HEK293 (cell line): ENCODE measurements at regions not wholly inside any gene's neighbourhood (a gene's known extent, or its start where the extent isn't known, plus 50 kb on each side); places are given as distances from the start of the nearest gene placed in this dataset.

Experiments
- CTCF ChIA-PET: fragments of 350-600 bp; formaldehyde crosslinking; extraction: SDS; loops from one replicate; lab custom pipeline; 2021; ENCODE audit warnings: antibody characterized with exemption; lab: Yijun Ruan, JAX
- POLR2A ChIA-PET: fragments of 300-600 bp; formaldehyde crosslinking; extraction: SDS; loops from one replicate; lab custom pipeline; 2020; ENCODE audit warnings: antibody characterized with exemption, inconsistent platforms; lab: Yijun Ruan, JAX
- H3K27ac ChIP-seq: fragments of 200-500 bp; sonication (Bioruptor generic); 2 replicates; pipeline ENCODE4 v1.5.1; 2014; ENCODE audit warnings: low read depth, low read length, control low read depth, inconsistent platforms; ENCODE audit errors: extremely low read depth
- H3K36me3 ChIP-seq, 2 experiments: fragments of 200-500 bp in 1 of 2; sonication (Bioruptor generic) in 1 of 2; 1 replicate in 1 of 2; 2 replicates in 1 of 2; pipeline ENCODE4 v1.5.1; 2014 to 2017; ENCODE audit warnings: inconsistent platforms in 2 of 2, low read length in 2 of 2; ENCODE audit not compliant: control insufficient read depth in 2 of 2, insufficient read depth in 1 of 2
- H3K4me1 ChIP-seq: fragments of 200-500 bp; sonication (Bioruptor generic); 2 replicates; pipeline ENCODE4 v1.5.1; 2014; ENCODE audit warnings: mild to moderate bottlenecking, low read length, inconsistent platforms; ENCODE audit not compliant: control insufficient read depth, insufficient read depth
- H3K4me3 ChIP-seq: 2 replicates; pipeline ENCODE4 v1.5.1; 2011; ENCODE audit warnings: low read depth, mild to moderate bottlenecking, control low read depth, low read length, moderate library complexity
- H3K9me3 ChIP-seq: fragments of 200-500 bp; sonication (Bioruptor generic); 2 replicates; pipeline ENCODE4 v1.5.1; 2014; ENCODE audit warnings: low read depth, low read length, inconsistent platforms; ENCODE audit not compliant: control insufficient read depth, insufficient read depth
- GLI2 ChIP-seq: fragments of 450-650 bp; formaldehyde crosslinking; IDR thresholded peaks from 2 replicates; pipeline ENCODE4; 2017; ENCODE audit warnings: missing biosample characterization, missing genetic modification characterization, low read depth, borderline replicate concordance
- GLI4 ChIP-seq: fragments of 450-650 bp; formaldehyde crosslinking; IDR thresholded peaks from 2 replicates; pipeline ENCODE4 v1.5.1; 2016; ENCODE audit warnings: missing biosample characterization, missing genetic modification characterization
- KLF1 ChIP-seq: fragments of 450-650 bp; formaldehyde crosslinking; IDR thresholded peaks from 2 replicates; pipeline ENCODE4 v1.5.1; 2016; ENCODE audit warnings: missing biosample characterization, missing genetic modification characterization
- RBAK ChIP-seq: fragments of 450-650 bp; formaldehyde crosslinking; IDR thresholded peaks from 2 replicates; pipeline ENCODE4 v1.5.1; 2016; ENCODE audit warnings: missing biosample characterization, missing genetic modification characterization
- ZBTB17 ChIP-seq: fragments of 450-650 bp; formaldehyde crosslinking; IDR thresholded peaks from 2 replicates; pipeline ENCODE4 v1.5.1; 2016; ENCODE audit warnings: missing biosample characterization, missing genetic modification characterization
- ZNF221 ChIP-seq: fragments of 450-650 bp; formaldehyde crosslinking; IDR thresholded peaks from 2 replicates; pipeline ENCODE4 v1.5.1; 2017; ENCODE audit warnings: missing biosample characterization, missing genetic modification characterization, borderline replicate concordance
- ZNF239 ChIP-seq: fragments of 450-650 bp; formaldehyde crosslinking; IDR thresholded peaks from 2 replicates; pipeline ENCODE4 v1.5.1; 2016; ENCODE audit warnings: missing biosample characterization, missing genetic modification characterization
- ZNF366 ChIP-seq: fragments of 450-650 bp; formaldehyde crosslinking; conservative IDR thresholded peaks from 2 replicates; pipeline ENCODE4 v1.5.1; 2016; ENCODE audit warnings: missing biosample characterization, missing genetic modification characterization
- ZNF423 ChIP-seq: fragments of 450-650 bp; formaldehyde crosslinking; IDR thresholded peaks from 2 replicates; pipeline ENCODE4 v1.5.1; 2016; ENCODE audit warnings: missing biosample characterization, missing genetic modification characterization
- ZNF449 ChIP-seq: fragments of 450-650 bp; formaldehyde crosslinking; IDR thresholded peaks from 2 replicates; pipeline ENCODE4 v1.5.1; 2017; ENCODE audit warnings: missing biosample characterization, mild to moderate bottlenecking, missing genetic modification characterization, moderate library complexity
- ZNF596 ChIP-seq: fragments of 450-650 bp; IDR thresholded peaks from 2 replicates; pipeline ENCODE4 v1.5.0; 2018; ENCODE audit warnings: missing biosample characterization, mild to moderate bottlenecking, missing genetic modification characterization, moderate library complexity
- ZNF654 ChIP-seq: fragments of 450-650 bp; formaldehyde crosslinking; IDR thresholded peaks from 2 replicates; pipeline ENCODE4 v1.5.1; 2016; ENCODE audit warnings: low read depth, missing biosample characterization, missing genetic modification characterization
- ZSCAN30 ChIP-seq: fragments of 450-650 bp; IDR thresholded peaks from 2 replicates; pipeline ENCODE4 v1.5.1; 2018; ENCODE audit warnings: missing biosample characterization, mild to moderate bottlenecking, missing genetic modification characterization, moderate library complexity
- ZSCAN5A ChIP-seq: fragments of 450-650 bp; formaldehyde crosslinking; IDR thresholded peaks from 2 replicates; pipeline ENCODE4 v1.5.1; 2016; ENCODE audit warnings: missing biosample characterization, missing genetic modification characterization
- TF ChIP-seq, protein P1 (sequence below): fragments of 450-650 bp; formaldehyde crosslinking; IDR thresholded peaks from 2 replicates; pipeline ENCODE4 v1.5.0; 2017; ENCODE audit warnings: missing biosample characterization, missing genetic modification characterization, borderline replicate concordance
- TF ChIP-seq, protein P2 (sequence below): fragments of 450-650 bp; formaldehyde crosslinking; IDR thresholded peaks from 2 replicates; pipeline ENCODE4 v1.5.1; 2016; ENCODE audit warnings: missing biosample characterization, missing genetic modification characterization
- TF ChIP-seq, protein P3 (sequence below): fragments of 450-650 bp; formaldehyde crosslinking; IDR thresholded peaks from 2 replicates; pipeline ENCODE4 v1.5.1; 2016; ENCODE audit warnings: missing biosample characterization, missing genetic modification characterization
- TF ChIP-seq, protein P4 (sequence below): fragments of 450-650 bp; formaldehyde crosslinking; IDR thresholded peaks from 2 replicates; pipeline ENCODE4 v1.5.1; 2017; ENCODE audit warnings: missing biosample characterization, missing genetic modification characterization

- TF ChIP-seq ZNF449 = no peak
- no peak for TF ChIP-seq ZNF366 (tag by site-specific recombination)
- TF ChIP-seq ZSCAN5A (tag by site-specific recombination) = no peak
- TF ChIP-seq, protein P1, sequence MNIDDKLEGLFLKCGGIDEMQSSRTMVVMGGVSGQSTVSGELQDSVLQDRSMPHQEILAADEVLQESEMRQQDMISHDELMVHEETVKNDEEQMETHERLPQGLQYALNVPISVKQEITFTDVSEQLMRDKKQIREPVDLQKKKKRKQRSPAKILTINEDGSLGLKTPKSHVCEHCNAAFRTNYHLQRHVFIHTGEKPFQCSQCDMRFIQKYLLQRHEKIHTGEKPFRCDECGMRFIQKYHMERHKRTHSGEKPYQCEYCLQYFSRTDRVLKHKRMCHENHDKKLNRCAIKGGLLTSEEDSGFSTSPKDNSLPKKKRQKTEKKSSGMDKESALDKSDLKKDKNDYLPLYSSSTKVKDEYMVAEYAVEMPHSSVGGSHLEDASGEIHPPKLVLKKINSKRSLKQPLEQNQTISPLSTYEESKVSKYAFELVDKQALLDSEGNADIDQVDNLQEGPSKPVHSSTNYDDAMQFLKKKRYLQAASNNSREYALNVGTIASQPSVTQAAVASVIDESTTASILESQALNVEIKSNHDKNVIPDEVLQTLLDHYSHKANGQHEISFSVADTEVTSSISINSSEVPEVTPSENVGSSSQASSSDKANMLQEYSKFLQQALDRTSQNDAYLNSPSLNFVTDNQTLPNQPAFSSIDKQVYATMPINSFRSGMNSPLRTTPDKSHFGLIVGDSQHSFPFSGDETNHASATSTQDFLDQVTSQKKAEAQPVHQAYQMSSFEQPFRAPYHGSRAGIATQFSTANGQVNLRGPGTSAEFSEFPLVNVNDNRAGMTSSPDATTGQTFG = no peak
- no peak for TF ChIP-seq GLI2 (tag by site-specific recombination)
These were observed 65.9 kb upstream of the SYPL1 start (continued) for GRCh38 chr7:106177738-106178592.

- Histone ChIP-seq H3K4me1 (no peaks in the 10 kb centered on the region), H3K27ac (no peak overlapping the region), H3K9me3 (no peaks in the 10 kb centered on the region), H3K4me3 (no peak overlapping the region)
- ChIA-PET POLR2A (interaction anchor here (1.1 to 1.6 kb wide), 3 partner anchors 108 to 559 kb away, joined by 3 to 5 read pairs (median 4); partner anchors contain the start of gene NAMPT), CTCF (interaction anchor here (0.6 to 10.4 kb wide), 42 partner anchors 10 to 973 kb away, joined by 3 to 164 read pairs (median 4); partner anchors contain the start of gene NAMPT)
- TF ChIP-seq ZNF239 (no peak), ZNF221 (no peak), ZNF423 (no peak)
- TF ChIP-seq, all 188 proteins: peak for 0
- H3K36me3 ChIP-seq = no peaks in the 10 kb centered on the region
These were observed 65.2 kb upstream of the SYPL1 start for GRCh38 chr7:106177300-106177690.

- Histone ChIP-seq H3K27ac (no peak overlapping the region), H3K4me1 (no peaks in the 10 kb centered on the region), H3K4me3 (no peak overlapping the region), H3K9me3 (no peaks in the 10 kb centered on the region), H3K36me3 (no peaks in the 10 kb centered on the region)
- CTCF ChIA-PET = interaction anchor here (0.5 to 10.4 kb wide), 53 partner anchors 9 to 1567 kb away, joined by 3 to 164 read pairs (median 4); partner anchors contain the start of gene NAMPT
- POLR2A ChIA-PET = interaction anchor here (1.1 to 1.6 kb wide), 3 partner anchors 108 to 560 kb away, joined by 3 to 5 read pairs (median 4); partner anchors contain the start of gene NAMPT
- TF ChIP-seq KLF1 (tag by site-specific recombination) (no peak), GLI4 (tag by site-specific recombination) (no peak), ZSCAN30 (tag by site-specific recombination) (0 out of 2 replicates have a peak, but pooled peaks have one; percentile 62), RBAK (tag by site-specific recombination) (no peak), ZBTB17 (tag by site-specific recombination) (0 out of 2 replicates have a peak, but pooled peaks have one; percentile 27), ZNF654 (peak; percentile 96), ZNF596 (no peak)
- TF ChIP-seq, protein P2, sequence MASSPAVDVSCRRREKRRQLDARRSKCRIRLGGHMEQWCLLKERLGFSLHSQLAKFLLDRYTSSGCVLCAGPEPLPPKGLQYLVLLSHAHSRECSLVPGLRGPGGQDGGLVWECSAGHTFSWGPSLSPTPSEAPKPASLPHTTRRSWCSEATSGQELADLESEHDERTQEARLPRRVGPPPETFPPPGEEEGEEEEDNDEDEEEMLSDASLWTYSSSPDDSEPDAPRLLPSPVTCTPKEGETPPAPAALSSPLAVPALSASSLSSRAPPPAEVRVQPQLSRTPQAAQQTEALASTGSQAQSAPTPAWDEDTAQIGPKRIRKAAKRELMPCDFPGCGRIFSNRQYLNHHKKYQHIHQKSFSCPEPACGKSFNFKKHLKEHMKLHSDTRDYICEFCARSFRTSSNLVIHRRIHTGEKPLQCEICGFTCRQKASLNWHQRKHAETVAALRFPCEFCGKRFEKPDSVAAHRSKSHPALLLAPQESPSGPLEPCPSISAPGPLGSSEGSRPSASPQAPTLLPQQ (tag by site-specific recombination) = 0 out of 2 replicates have a peak, but pooled peaks have one; percentile 18
- TF ChIP-seq, protein P3, sequence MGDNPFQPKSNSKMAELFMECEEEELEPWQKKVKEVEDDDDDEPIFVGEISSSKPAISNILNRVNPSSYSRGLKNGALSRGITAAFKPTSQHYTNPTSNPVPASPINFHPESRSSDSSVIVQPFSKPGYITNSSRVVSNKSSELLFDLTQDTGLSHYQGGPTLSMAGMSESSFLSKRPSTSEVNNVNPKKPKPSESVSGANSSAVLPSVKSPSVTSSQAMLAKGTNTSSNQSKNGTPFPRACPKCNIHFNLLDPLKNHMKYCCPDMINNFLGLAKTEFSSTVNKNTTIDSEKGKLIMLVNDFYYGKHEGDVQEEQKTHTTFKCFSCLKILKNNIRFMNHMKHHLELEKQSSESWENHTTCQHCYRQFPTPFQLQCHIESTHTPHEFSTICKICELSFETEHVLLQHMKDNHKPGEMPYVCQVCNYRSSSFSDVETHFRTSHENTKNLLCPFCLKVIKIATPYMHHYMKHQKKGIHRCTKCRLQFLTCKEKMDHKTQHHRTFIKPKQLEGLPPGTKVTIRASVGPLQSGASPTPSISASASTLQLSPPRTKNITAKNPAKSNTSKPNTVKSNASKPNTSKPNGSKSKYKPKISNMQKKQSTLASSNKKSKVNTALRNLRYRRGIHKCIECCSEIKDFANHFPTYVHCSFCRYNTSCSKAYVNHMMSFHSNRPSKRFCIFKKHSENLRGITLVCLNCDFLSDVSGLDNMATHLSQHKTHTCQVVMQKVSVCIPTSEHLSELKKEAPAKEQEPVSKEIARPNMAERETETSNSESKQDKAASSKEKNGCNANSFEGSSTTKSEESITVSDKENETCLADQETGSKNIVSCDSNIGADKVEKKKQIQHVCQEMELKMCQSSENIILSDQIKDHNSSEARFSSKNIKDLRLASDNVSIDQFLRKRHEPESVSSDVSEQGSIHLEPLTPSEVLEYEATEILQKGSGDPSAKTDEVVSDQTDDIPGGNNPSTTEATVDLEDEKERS (tag by site-specific recombination) = no peak
- TF ChIP-seq, protein P4, sequence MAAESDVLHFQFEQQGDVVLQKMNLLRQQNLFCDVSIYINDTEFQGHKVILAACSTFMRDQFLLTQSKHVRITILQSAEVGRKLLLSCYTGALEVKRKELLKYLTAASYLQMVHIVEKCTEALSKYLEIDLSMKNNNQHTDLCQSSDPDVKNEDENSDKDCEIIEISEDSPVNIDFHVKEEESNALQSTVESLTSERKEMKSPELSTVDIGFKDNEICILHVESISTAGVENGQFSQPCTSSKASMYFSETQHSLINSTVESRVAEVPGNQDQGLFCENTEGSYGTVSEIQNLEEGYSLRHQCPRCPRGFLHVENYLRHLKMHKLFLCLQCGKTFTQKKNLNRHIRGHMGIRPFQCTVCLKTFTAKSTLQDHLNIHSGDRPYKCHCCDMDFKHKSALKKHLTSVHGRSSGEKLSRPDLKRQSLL = 0 out of 2 replicates have a peak, but pooled peaks have one; percentile 23
These were observed 64.5 kb upstream of the SYPL1 start for GRCh38 chr7:106176414-106177299.
